GM19395 (cell line): ENCODE measurements at regions not wholly inside any gene's neighbourhood (a gene's known extent, or its start where the extent isn't known, plus 50 kb on each side); places are given as distances from the start of the nearest gene placed in this dataset.

Source experiments
- ATAC-seq: cut with Tn5 transposase; IDR thresholded peaks from one replicate; pipeline ENCODE4 v1.9.1; 2021; ENCODE audit warnings: mild to moderate bottlenecking, moderate library complexity; ENCODE audit not compliant: unreplicated experiment

DNA sequence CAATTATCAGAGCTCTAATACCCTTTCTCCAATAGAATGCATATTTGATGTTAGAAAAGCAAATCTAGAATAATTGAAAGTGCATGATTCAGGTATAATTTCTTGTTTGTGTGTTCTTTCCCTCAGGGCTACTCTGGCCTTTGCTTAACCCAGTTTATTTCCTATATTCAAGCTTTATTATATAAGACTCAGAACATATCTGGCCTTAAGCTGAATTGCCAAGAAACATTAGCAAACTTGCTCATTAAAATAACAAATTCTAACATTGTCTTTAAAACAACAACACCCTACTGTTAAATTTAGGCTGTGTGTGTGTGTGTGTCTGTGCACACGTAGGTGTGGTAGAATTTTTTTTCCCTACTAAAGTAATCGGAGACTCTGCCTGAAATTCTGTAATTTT lies 426.5 kb downstream of the UTRN start:
- ATAC-seq, result no peak

DNA sequence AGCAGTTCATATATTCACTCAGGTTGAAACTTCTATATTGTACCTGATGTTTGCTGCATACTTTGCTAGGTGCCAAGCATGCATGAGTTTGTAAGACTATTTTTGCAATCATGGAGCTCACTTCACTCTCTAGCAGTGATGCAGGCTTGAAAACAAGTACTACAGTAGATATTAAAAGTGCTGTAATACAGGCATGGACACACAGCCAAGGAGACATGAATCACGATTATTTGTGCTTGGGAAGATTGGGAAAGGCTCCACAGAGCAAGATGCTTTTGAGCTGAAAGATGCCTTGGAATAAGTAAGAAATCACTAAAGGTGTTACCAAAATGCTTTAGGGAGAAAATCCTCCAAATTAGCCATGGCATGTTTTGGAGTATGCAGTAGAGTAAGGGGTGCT lies 427.4 kb downstream of the UTRN start:
- no peak for ATAC-seq

DNA sequence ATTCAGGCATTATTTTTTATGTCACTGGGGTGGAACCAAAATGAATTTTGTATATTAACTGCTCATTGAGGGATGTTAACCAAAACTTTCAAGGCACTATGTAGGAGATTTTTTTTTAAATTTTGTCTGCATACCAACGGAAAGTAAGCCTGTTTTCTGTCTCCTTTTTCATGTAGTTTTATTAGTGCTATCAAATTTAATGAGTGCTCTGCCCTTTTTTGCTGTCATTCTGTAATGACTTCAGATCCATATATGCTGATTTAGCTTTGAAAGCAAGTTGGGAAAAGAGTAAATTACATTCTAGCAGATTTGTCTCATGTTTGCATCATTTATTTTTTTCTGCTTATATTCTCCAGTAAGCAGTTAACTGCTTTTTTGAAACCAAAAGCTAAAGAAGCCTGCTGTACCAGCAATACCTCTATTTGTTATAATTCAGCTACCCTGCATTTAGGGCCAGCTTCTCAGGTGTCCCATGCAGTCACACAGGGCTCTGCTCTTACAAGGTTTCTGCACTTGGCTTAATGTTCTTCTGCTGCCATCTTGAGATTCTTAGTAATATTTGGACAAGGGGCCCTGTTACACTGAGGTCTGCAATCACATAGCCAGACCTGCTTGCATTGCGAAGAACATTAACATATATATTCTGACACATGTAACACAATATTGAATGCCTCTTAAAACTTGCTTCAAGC lies 429.0 kb downstream of the UTRN start:
- no peak for ATAC-seq

DNA sequence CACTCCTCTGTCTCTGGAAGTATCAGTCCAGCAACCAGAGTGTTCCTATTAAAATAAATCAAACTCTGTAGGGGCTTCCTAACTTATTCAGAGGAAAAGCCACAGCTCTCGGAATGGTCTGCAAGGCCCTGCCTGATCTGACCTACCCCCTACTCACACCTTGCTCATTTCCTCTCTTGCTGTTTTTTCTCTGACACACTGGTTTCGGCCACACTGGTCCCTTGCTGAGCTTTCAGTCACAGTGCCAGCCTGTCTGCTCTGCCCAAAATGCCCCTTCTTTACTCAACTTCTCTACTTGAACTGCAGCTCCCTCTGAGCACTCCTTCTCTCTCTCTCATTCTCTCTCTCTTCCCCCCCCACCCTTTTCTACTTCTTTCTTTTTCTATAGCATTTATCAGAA lies 430.2 kb downstream of the UTRN start:
- ATAC-seq, result peak; percentile 76

DNA sequence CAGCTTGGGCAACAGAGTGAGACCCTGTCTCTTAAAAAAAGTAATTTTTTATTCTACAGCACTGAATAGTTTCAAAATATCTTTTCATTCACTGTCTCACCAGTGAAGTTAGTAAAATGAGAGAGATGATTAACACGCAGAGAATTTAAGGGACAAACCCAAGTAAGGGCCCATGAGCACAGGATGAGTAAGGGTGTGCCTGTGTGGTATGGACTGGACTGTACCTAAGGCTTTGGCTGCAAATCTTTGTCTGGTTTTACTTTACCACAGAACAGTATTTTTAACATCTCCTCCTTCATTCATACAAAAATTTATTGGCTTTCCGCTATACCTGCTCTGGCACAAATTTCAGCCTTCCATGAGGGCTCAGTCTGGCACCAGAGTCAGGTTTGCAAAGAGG lies 433.3 kb downstream of the UTRN start:
- no peak for ATAC-seq

DNA sequence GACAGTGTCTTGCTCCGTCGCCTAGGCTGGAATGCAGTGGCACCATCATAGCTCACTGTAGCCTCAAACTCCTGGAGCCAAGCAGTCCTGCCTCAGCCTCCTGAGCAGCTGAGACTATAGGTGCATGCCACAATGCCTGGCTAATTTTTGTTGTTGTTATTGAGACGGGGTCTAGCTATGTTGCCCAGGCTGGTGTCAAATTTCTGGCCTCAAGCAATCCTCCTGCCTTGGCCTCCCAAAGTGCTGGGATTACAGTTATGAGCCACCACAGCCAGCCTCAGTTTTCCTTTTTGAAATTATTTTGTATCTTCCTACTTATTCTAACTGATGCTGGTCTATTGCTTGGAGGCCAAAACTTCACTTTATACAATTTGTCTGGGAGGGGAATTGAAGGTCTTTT lies 436.1 kb downstream of the UTRN start:
- no peak for ATAC-seq

DNA sequence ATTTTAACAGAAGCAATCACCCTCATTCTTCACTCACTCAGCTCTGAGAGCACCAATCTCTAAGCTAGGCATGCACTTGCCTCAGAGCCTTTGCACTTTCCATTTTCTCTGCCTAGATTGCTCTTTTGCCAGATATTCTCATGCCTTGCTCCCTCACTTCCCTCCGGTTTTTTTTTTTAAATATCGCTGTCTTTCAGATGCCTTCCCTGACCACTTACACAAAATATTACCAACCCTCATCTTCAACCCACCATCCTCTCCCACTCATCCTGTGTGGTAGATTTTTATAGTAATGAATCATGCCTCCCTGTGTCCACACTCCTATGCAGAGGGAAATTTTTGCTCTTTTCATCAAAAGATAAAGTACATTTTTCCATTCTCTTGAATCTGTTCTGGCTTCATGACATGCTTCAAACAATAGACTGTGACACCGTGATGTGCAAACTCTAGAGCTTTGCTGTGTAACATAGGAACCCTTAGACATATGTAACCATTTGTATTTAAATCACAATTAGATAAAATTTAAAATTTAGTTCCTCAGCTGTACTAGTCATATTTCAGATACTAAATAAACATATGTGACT lies 437.1 kb downstream of the UTRN start:
- ATAC-seq, result no peak

DNA sequence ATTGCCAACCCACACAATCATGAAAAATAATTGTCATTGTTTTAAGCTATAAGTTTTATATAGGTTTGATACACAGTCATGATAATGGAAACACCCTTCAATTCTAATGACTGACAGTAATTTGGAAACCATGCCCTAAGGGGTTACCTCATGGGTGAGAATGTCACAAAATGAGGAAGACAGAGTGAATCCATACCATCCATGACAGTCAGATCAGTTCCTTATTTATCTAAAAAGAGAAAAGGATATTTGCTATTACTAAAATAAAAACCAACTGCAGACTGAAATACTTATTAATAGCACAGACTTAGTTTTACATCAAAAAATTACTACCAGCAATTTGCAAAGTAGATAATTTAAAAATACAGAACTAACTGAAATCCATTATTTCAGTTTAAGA lies 437.8 kb downstream of the UTRN start:
- ATAC-seq, result no peak

DNA sequence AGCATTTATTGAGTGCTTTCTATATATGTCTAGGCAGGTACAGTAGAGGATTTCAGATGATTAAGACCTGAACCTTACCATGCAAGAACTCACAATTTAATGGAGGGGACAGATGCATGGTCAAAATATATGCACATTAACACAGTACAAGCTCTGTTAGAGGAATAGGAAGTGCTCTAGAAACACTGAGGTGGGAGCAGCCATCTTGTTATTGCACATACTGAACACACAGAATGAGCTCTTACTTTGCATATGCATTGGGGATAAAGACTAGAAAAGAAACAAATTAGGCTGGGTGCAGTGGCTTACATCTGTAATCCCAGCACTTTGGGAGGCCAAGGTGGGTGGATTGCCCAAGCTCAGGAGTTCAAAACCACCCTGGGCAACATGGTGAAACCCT lies 438.3 kb downstream of the UTRN start:
- no peak for ATAC-seq

DNA sequence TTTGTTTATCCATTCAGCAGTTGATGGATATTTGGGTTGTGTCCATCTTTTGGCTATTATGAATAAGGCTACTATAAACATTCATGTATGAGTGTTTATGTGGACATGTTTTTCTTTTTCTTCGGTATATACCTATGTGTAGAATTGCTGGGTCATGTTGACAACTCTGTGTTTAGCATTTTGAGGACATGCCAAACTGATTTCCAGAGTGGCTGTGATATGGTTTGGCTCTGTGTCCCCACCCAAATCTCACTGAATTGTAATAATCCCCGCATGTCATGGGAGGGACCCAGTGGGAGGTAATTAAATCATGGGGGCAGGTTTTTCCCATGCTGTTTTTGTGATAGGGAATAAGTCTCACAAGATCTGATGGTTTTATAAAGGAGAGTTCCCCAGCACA lies 439.7 kb downstream of the UTRN start:
- no peak for ATAC-seq

DNA sequence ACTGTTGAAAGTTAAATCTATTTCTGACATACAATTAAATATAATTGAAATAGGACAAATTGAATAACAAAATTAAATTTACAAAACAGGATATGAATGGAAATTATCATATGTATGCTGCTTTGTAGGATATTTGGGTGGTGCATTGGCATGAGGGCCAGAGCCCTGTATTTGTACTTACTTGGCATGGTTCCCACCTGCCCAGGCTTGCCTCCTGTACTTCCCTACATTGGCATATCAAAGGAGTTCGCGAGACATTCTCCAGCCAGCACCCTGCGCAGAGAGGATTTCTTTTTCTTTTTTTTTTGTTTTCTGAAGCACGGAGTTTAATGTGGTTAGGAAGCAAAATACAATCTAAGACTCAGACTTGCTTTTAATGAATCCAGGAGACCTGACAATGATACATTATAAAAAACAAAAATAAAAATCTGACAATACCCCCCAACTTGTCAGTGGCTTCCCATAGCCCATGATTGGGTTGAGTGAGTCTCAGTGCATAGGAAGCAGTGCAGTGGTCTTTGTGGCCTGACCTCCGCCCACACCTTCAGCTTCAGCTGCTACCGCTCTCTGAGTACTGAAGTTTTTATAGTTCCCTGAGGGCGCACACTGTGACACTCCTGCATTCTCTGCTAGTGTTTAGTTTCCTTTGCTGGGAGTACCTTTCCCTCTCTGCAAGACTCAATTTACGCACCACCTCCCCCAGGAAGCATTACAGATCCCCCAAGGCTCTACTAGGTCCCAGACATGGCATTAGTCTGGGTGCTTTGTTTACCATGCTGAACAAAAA lies 440.8 kb downstream of the UTRN start:
- peak; percentile 60 for ATAC-seq

DNA sequence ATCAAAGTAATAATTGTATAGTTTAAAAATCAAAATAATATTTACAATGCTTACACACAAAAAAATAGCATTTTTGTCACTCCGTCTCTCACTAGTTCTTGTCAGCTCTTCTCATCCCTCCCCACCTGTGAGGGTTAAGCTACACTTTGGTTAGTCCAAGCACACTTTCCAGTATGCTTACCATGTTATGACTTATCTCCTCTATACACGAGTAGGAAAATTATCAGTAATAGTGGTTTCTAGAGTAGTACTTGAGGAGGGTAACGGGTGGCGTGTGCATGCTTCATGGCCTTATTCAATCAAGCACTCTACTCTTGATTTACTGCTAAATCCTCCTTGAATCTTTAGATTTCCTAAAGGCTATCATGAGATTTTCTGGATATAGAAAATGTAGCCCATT lies 443.7 kb downstream of the UTRN start:
- no peak for ATAC-seq

DNA sequence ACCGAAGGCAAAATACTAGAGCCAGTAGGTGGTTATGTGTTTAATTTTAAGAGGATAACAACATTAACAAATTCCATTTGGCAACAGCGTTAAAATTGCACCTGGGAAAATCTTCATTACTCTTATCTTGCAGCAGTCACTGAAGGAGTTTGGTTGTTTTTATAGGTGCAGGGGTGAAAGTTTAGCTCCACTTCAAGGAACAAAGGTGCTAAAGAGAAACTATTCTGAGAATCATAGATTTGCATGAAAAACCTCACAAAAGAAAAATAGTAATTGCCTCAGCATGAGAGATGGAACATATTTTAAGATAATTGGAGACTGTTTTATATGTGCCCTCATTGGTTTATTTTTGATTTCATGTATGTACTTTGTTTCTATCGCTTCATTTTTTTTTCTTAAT lies 444.4 kb downstream of the UTRN start:
- peak; percentile 72 for ATAC-seq

DNA sequence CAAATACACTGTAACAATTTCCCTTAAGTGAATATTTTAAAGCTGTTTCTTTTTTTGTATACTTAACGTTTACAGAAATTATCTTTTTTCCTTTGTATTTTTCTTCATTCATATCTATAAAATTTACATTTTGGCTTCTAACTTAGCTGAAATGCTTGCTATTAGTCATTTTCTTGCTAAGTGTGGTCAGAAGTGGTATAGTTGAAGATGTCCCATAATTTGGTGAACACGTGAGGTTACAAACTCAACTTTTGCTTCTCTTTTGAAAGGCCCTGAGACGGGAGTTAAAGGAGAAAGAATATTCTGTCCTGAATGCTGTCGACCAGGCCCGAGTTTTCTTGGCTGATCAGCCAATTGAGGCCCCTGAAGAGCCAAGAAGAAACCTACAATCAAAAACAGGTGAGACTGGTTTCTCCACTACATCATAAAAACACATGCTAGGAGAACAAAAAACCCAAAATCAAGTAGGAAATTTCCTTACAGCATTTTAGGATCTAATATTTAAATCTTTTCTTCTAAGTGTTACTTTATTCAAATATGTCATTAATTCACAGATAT lies 445.0 kb downstream of the UTRN start:
- ATAC-seq, result peak; percentile 60

DNA sequence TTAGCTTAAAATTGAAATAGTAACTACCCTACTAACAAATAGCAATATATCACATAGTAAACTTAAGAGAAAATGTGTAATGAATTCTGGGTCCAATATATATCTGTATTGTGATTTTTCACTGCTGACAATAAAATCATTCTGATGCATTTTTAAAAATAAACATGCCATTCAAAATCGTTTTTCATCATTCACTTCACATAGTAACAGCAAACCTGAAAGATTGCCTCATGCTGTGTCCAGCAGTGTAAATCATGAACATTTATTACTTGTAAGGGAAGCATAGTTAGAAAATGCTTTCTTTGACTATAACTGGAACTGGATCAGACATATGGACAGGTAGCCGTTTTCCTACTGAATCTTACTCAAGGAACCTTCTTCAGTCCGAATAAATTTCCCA lies 446.1 kb downstream of the UTRN start:
- ATAC-seq, result no peak

DNA sequence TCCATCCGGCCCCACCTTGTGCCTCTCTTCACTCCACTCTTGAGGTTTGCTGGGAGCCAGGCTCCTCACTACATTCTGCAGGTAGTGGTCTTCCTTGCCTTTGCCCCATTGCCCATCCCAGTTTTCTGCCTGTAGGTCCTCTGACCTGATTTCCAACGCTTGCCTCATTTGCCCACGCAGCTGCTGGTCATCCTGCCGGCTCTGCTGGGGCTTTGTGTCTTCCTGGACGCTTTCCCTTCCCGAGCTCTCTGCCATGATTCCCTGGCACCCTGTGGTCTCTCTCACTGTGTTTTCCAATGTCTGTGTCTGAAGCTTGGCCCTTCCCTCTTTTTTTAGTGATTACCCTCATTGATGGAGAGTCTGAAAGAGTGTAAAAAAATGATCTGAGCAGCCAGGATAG lies 451.6 kb downstream of the UTRN start:
- no peak for ATAC-seq

DNA sequence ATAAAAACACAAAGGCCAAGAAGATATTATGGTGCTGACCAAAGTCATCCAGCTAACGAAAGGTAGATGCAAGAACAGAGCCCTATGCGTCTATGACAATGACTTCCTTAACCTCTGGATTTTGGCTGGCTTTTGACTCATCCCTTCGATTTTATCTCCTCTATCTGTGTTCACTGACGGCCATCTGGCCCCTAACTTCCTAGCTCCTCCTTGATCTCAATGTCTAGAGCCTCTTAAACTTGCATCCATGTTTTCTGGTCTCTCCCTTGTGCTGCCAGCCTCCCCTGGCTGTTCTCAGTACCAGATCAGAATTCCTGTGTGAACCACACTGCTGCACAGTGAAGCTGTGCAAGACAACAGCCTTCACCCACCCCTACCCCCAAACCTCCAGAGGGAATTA lies 452.9 kb downstream of the UTRN start:
- no peak for ATAC-seq

DNA sequence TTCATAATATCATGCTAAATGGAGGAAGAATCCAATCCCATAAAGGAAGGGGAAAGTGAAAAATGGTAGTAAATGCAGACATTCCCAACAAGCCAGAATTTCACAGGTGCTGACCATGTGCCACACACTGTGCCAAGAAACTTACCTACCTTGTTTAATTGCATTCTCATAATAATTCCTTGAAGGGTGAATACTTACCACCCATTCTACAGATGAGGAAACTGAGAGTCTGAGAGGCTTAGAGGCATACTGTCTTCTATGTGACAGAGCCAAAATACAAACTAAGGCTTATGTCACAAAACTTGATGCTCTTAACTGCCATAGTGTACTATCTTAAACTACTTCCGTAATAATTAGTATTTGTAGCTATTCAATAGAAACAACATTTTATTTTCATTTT lies 454.7 kb downstream of the UTRN start:
- ATAC-seq, result no peak

DNA sequence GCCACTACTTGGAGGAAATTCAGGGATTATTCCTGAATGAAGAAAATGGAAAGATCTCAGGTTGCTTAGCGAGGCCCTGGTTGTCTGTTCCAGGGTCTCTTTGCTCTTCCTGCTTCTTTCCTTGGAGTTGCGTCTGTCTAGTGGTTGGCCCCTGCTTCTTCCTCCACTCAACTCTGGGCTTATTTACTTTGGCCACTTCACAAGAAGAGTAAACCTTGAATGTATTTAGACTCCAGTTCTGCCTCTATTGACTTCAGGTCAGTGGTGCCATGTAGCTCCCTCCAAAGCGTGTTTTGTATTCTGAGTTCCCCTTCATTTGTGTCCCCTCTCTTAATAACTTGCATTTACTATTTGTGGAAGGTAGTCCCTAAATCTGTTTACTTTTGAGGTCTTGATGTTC lies 456.5 kb downstream of the UTRN start:
- no peak for ATAC-seq

DNA sequence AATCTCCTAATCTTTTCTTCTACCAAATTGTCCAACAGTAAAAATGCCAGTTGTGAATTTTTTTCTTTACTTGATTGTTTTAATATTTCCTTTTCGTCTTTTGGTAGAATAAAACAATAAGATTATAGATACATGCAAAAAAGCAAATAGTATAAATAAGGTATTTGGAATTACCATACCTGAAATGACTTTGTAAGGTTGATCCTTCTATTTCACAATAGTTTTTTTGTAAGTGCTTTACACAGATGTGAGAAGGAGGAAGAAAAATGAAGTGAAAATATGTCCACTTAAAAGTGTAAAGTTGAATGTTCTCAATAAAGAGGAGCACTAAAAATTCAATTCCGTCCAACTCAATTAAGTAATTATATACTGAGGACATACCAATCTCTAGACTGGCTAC lies 457.6 kb downstream of the UTRN start:
- no peak for ATAC-seq

DNA sequence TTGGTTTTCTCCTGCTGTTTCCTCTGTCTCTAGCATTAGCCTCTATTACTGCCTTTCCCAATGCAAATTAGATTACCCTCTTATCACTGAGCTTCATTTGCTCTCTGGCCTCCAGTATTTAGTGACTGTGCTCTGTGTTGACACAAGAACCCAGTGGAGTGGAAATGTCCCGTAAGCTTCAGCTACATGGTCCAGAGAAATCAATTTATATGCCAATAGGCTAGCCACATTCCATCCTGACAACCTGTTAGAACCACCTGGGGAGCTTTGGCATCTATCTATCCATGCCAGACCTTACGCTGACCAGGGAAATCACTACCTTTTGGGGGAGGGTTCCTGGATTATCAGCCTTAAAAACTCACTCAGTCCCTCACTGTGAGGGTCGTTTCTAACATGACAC lies 459.6 kb downstream of the UTRN start:
- ATAC-seq, result no peak

DNA sequence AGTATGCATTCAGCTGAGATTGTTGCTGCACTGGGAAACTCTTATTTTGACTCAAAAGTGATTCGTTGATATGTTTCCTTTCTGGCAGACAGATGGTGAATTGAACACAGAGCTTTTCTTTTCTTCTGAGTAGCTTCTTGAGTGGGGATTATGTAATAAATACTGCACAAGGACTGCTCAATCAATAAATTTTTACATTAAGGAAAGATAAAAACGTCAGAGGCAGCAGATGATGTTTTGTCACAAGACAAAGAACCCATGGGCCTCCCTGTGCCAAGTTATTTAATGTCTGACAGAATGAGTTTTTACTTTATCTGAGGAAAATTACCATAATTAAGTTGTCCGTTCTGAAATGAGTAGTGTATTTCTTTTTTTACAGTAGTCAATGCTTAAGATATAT lies 460.3 kb downstream of the UTRN start:
- ATAC-seq, result no peak
